Suppressor macrophage treated with lipopolysaccharide for 1 hour (primary cell): ENCODE measurements at regions not wholly inside any gene's neighbourhood (a gene's known extent, or its start where the extent isn't known, plus 50 kb on each side); places are given as distances from the start of the nearest gene placed in this dataset.
A peak's percentile ranks its signal among the peaks of the same experiment; 100 is the strongest.
"Not testable (repeated sequence)": the region's sequence is repeated elsewhere in the genome, so short reads cannot be mapped to it uniquely, and the experiment has no call there.

Experiments used
- DNase-seq, 3 donors: peaks; one replicate each; pipeline ENCODE4 v3.0.0-alpha.2; 2020 to 2022

DNA sequence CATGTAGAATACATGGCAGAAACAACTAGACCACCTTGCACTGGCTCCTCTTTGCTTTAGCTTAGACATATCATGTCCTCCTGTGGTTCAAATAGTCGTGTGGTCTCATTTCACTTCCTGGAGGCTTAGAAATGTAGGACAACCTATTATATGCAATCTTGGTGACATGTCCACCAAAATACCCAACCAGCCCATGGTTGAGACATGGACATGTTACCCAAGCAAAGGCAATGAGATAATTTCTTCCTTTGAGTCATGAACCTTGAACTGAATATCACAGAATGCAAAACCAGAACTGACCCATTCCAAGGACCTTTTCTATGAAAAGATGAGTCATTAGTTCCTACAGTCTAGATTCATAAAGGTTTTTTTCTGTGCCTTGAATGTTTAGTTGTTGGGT lies 309.0 kb upstream of the MDFIC2 start:
- DNase-seq = peak; percentile 6 to 60 (median 32)

DNA sequence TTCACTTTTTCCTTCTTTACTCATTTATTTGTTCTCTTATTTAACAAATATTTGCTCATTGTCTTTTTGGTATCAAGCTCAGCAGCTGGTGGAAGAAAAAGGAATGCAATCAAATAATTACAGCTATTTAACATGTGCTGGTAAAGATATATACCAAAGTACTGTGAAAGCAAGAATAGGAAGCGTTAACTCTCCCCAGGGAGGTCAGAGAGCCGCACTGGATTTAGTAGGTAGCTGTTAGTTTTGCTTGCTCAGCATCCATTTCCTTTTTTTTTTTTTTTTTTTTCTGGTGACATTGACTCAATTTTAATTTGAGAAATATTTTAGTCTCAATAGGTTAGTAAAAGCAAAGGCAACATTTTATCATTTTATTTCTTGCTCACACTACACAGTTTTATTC lies 308.5 kb upstream of the MDFIC2 start:
- DNase-seq = no peak

DNA sequence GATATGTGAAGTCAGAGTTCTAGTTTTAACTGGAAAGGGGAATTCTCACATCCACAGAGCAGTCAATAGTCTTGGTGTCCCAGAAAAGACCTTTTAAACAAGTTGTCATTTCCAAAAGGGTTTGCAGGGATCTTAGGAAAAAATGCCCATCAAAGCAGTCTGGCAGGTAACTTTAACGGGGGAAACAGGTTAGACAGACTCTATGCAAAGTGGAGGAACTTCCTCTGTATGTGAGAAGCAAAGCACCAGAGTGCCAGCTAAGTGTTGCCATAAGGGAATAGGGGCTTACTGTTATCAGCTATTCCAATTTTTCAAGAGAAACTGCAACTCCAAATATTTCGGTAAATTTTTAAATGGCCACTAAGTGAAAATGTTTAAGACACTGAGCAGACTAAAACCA lies 307.9 kb upstream of the MDFIC2 start:
- DNase-seq = no peak

DNA sequence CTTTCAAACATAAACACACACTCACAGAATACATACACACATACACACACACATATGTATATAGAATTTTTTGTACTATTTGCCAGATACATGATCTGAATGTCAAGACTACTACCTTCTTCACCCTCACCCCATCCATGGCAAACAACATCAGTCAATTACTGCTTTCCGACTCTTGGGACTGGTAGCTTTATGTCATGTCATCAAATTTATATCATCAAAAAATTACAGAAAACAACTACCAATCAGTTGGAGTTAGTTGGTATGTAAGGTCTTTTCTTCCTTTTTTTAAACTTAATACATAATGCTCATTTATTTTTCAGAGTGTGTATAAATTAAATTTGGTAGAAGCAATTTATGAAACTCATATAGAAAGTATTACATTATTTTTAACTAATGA lies 305.7 kb upstream of the MDFIC2 start:
- no peak for DNase-seq

GRCh38 chr3:70617349-70617748 lies 304.9 kb upstream of the MDFIC2 start:
- DNase-seq = not testable (repeated sequence)

- DNase-seq = no peak
These were observed 302.8 kb upstream of the MDFIC2 start for GRCh38 chr3:70615286-70615685.

GRCh38 chr3:70614111-70614510 lies 301.7 kb upstream of the MDFIC2 start:
- DNase-seq = no peak

DNA sequence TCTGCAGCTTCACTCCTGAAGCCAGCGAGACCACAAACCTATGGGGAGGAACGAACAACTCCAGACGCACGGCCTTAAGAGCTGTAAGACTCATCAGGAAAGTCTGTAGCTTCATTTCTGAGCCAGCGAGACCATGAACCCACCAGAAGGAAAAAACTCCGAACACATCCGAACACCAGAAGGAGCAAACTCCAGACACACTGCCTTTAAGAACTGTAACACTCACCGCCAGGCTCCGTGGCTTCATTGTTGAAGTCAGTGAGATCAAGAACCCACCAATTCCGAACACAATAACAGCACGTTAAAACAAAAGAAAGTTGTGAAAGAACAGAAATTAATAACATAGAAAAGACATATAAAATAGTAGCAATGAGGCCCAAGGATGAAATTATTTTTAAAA lies 300.5 kb upstream of the MDFIC2 start:
- DNase-seq = no peak

DNA sequence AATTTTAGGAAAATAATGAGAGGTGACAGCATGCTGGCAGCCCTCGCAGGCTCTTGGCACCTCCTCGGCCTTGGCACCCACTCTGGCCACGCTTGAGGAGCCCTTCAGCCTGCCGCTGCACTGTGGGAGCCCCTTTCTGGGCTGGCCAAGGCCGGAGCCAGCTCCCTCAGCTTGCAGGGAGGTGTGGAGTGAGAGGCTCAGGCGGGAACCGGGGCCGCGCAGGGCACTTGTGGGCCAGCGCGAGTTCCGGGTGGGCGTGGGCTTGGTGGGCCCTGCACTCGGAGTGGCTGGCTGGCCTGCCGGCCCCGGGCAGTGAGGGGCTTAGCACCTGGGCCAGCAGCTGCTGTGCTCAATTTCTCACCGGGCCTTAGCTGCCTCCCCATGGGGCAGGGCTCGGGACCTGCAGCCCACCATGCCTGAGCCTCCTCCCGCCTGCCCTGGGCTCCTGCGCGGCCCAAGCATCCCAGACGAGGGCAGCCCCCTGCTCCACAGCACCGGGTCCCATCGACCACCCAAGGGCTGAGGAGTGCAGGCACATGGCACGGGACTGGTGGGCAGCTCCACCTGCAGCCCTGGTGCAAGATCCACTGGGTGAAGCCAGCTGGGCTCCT lies 299.3 kb upstream of the MDFIC2 start:
- not testable (repeated sequence) for DNase-seq

GRCh38 chr3:70608434-70608833 lies 296.0 kb upstream of the MDFIC2 start:
- no peak for DNase-seq

GRCh38 chr3:70607469-70607868 lies 295.0 kb upstream of the MDFIC2 start:
- no peak for DNase-seq

DNA sequence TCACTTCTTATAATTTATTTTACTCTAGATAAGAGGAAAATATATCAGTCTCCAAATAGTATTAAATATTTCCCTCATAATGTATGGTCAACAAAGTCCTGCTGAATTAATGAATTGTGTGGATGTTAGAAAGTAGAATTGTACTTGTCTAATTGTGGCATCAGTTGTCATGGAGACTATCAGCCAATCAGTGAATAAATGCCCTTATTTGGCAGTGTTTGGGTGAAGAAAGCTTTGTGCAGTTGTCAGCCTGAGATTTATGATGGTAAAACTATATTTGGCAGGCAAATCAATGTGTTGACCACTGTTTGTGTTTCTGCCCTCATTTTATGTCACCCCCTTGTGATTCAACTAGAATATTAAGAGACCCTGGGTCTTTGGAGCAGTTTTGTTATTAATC lies 293.6 kb upstream of the MDFIC2 start:
- DNase-seq = no peak

- DNase-seq = no peak
These were observed 290.7 kb upstream of the MDFIC2 start for GRCh38 chr3:70603103-70603502.

DNA sequence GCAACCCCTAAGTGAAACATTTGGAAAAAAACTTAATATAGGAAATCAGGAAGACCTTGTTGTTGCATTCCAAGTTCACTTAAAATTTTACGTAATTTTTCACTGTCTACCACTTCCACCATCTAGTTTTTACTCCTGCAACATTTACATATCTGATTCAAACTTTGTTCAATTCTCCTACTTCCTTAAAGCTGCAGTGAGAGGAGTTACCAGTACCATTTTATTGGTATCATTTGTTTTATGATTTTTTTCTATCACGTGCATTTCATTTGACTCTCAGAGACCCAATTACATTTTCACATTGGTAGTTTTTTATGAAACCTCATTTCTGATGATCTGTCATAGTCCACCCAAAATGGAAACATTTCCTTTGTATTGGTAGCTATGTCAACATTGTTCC lies 284.9 kb upstream of the MDFIC2 start:
- DNase-seq = no peak

DNA sequence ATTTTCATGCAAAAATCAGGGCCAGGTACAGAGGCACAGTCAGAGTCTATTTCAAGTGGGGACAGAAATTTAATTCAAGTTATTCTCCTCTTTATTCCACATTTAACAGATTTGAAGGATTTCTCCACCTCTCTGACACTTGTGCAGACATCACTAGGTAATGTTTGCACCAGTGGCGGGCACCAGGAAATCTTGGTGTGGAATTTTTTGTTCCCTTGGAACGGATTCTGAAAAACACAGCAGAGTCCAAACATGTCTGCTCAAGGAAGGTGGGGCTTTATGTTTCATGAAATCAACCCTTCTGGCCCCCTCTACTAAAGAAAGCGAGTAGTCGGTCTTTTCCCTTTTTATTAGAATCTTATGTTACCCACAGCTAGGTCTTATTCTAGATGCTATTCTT lies 271.2 kb upstream of the MDFIC2 start:
- no peak for DNase-seq

DNA sequence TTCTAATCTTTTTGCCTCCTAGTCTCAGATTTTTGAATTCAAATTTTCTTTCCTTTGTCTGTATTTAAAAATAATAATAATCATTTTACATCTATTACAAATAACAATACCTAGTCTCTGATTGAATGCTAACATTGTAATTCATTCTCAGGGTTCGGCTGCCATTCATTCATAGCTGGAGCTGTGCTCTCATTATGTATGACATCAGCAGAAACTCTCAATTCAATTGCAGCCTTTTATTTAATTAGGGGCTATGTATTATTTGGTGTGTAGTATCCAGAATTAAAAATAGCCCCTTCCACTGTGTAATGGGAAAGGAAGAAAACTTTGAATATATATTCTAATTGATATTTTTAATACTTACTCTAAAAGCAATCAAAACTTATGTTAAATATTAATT lies 270.4 kb upstream of the MDFIC2 start:
- DNase-seq = no peak

GRCh38 chr3:70580021-70580420 lies 267.6 kb upstream of the MDFIC2 start:
- DNase-seq = no peak

DNA sequence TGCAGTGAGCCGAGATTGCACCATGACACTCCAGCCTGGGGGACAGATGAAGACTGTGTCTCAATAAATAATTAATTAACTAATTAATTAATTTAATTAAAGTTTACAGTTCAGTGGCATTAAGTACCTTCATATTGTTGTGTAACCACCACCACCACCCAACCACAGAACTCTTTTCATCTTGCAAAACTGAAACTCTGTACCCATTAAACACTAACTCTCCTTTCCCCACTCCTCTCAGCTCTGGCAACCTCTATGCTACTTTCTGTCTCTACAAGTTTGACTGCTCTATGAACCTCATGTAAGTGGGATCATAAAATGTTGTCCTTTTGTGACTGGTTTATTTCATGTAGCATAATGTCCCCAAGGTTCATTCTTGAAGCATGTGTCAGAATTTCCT lies 259.3 kb upstream of the MDFIC2 start:
- DNase-seq = no peak

- DNase-seq = no peak
These were observed 258.1 kb upstream of the MDFIC2 start for GRCh38 chr3:70570584-70570983.

- DNase-seq = no peak
These were observed 256.2 kb upstream of the MDFIC2 start for GRCh38 chr3:70568626-70569025.

DNA sequence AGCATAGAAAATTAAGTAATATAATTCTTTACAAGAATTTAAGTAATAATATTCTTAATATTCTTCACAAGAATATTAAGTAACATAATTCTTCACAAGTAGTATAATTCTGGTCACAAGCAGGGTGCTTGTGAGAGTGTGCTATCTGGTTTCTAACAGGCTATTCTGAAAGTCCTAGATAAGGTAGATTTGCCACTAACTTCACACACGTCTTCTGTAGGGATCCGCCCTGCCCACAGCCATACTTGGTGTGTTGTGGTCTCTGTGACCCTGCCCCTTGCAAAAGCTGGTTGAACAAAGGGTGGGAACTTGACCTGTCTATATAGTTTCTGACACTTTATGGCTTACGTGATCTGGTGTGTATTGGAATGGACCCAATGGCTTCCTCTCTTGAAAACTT lies 253.4 kb upstream of the MDFIC2 start:
- DNase-seq = no peak

- no peak for DNase-seq
These were observed 252.1 kb upstream of the MDFIC2 start for GRCh38 chr3:70564552-70564951.

- DNase-seq = no peak
These were observed 249.4 kb upstream of the MDFIC2 start for GRCh38 chr3:70561796-70562195.

- no peak for DNase-seq
These were observed 246.5 kb upstream of the MDFIC2 start for GRCh38 chr3:70558956-70559355.

- no peak for DNase-seq
These were observed 245.5 kb upstream of the MDFIC2 start for GRCh38 chr3:70557976-70558375.

DNA sequence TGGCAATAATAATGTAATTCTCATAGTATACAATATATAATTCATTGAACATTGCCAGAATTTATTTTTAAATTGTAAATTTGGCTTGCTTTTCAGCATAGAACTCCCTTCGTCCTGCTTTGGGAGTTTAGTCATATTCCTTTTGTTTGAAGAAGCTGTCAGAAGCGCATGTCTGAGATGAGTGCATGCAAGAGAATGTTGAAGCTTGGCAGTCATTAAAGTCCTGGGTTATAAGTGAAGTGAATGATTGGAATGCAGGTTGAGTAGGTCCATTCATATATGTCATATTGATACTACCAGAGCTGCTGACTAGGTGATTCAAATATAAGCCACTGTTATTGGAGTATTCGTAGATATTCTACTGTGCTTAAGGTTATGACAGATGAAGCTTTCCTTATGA lies 243.6 kb upstream of the MDFIC2 start:
- no peak for DNase-seq
